Peyer's patch (tissue), 4 donors: ENCODE measurements at regions not wholly inside any gene's neighbourhood (a gene's known extent, or its start where the extent isn't known, plus 50 kb on each side); places are given as distances from the start of the nearest gene placed in this dataset.

Experiments
- POLR2A ChIP-seq, 2 donors: fragments of 450-650 bp; IDR thresholded peaks; one replicate each; pipeline ENCODE4 v1.5.1; 2017; ENCODE audit warnings: antibody characterized with exemption in 2 of 2, mild to moderate bottlenecking in 2 of 2, moderate library complexity in 2 of 2
- TF ChIP-seq, protein P1 (sequence below), 6 experiments: fragments of 450-650 bp in 4 of 6; fragments of 200-600 bp in 2 of 6; sonication (generic) in 1 of 6; IDR thresholded peaks; one replicate each; pipeline ENCODE4 v1.5.1; 2017 to 2019; ENCODE audit warnings: antibody characterized with exemption in 6 of 6, mild to moderate bottlenecking in 3 of 6, moderate library complexity in 1 of 6

DNA sequence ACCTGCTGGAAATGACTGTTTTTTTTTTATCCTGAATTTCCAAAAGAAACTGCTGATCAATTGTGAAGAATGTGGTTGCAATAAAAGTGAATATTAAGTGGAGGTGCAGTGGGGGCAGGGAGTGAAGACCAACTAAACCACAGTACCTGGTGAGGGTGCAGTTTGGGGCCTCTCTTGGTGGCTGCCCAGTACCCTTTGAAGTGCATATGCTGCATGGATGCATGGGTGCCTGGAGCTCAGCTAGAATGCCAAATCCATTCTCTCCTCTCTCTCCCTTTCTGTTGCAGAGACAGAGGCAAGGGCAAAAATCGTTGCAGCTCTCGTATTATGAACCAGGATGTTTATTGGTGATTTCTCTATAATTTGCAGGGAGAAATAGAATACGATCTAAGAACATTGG is 420.5 kb upstream of the ONECUT1 start:
- TF ChIP-seq, protein P1, sequence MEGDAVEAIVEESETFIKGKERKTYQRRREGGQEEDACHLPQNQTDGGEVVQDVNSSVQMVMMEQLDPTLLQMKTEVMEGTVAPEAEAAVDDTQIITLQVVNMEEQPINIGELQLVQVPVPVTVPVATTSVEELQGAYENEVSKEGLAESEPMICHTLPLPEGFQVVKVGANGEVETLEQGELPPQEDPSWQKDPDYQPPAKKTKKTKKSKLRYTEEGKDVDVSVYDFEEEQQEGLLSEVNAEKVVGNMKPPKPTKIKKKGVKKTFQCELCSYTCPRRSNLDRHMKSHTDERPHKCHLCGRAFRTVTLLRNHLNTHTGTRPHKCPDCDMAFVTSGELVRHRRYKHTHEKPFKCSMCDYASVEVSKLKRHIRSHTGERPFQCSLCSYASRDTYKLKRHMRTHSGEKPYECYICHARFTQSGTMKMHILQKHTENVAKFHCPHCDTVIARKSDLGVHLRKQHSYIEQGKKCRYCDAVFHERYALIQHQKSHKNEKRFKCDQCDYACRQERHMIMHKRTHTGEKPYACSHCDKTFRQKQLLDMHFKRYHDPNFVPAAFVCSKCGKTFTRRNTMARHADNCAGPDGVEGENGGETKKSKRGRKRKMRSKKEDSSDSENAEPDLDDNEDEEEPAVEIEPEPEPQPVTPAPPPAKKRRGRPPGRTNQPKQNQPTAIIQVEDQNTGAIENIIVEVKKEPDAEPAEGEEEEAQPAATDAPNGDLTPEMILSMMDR (IDR thresholded peaks at IDR 0.05) = no peak
- TF ChIP-seq POLR2A (IDR thresholded peaks at IDR 0.05) = no peak
